ENCODE measurements at regions not wholly inside any gene's neighbourhood (a gene's known extent, or its start where the extent isn't known, plus 50 kb on each side); places are given as distances from the start of the nearest gene placed in this dataset.

GRCh38 chr17:77687921-77688320 is 270.6 kb upstream of the TNRC6C start:
- TF ChIP-seq CTCF (IDR thresholded peaks at IDR 0.05), result no peak
- intact Hi-C loops (cut with micrococcal nuclease), result no loop called here
- no peaks in the 10 kb centered on the region for H3K9me3 Mint-ChIP-seq
- ChIA-PET CTCF (no interaction called here), POLR2A (no interaction called here)
- peaks cover 16% of the 10 kb centered on the region for H3K4me1 Mint-ChIP-seq
- peaks cover 39% of the 10 kb centered on the region for H3K27me3 Mint-ChIP-seq
- no peaks in the 10 kb centered on the region for H3K36me3 Mint-ChIP-seq (ENCODE audit: low read depth)
- ATAC-seq (ENCODE audit: low read depth), result no peak
- DNase-seq, result no peak
- no peak overlapping the region for H3K27ac Mint-ChIP-seq
- H3K4me3 Mint-ChIP-seq, result no peak overlapping the region

GRCh38 chr17:77688369-77688768 is 270.1 kb upstream of the TNRC6C start:
- Mint-ChIP-seq H3K27me3 (peaks cover 42% of the 10 kb centered on the region), H3K36me3 (ENCODE audit: low read depth) (no peaks in the 10 kb centered on the region), H3K9me3 (no peaks in the 10 kb centered on the region), H3K27ac (no peak overlapping the region), H3K4me3 (no peak overlapping the region), H3K4me1 (peaks cover 16% of the 10 kb centered on the region)
- DNase-seq, result no peak
- CTCF ChIA-PET, result no interaction called here
- intact Hi-C loops (cut with micrococcal nuclease), result no loop called here
- POLR2A ChIA-PET, result no interaction called here
- ATAC-seq (ENCODE audit: low read depth), result no peak
- TF ChIP-seq CTCF (IDR thresholded peaks at IDR 0.05), result no peak

- peaks cover 16% of the 10 kb centered on the region for H3K4me1 Mint-ChIP-seq
- DNase-seq (no peak), ATAC-seq (ENCODE audit: low read depth) (no peak)
- no peak overlapping the region for H3K27ac Mint-ChIP-seq
- no peaks in the 10 kb centered on the region for H3K9me3 Mint-ChIP-seq
- CTCF ChIA-PET, result no interaction called here
- peaks cover 55% of the 10 kb centered on the region for H3K27me3 Mint-ChIP-seq
- no peak for TF ChIP-seq CTCF (IDR thresholded peaks at IDR 0.05)
- POLR2A ChIA-PET, result interaction anchor here (1.4 kb wide), 1 partner anchor 24 kb away, joined by 3 read pairs; no protein-coding TSS in a partner anchor
- H3K4me3 Mint-ChIP-seq, result peak overlapping the region; percentile 52
- intact Hi-C loops (cut with micrococcal nuclease), result no loop called here
- H3K36me3 Mint-ChIP-seq (ENCODE audit: low read depth), result no peaks in the 10 kb centered on the region
Observed at GRCh38 chr17:77690271-77691161, 268.0 kb upstream of the TNRC6C start.

- intact Hi-C loops (cut with micrococcal nuclease), result no loop called here
- DNase-seq, result no peak
- ChIA-PET CTCF (no interaction called here), POLR2A (interaction anchor here (1.4 kb wide), 1 partner anchor 25 kb away, joined by 3 read pairs; no protein-coding TSS in a partner anchor)
- Mint-ChIP-seq H3K9me3 (no peaks in the 10 kb centered on the region), H3K27ac (no peak overlapping the region), H3K4me1 (peaks cover 16% of the 10 kb centered on the region), H3K4me3 (no peak overlapping the region), H3K27me3 (peaks cover 53% of the 10 kb centered on the region), H3K36me3 (ENCODE audit: low read depth) (no peaks in the 10 kb centered on the region)
- ATAC-seq (ENCODE audit: low read depth), result peak; percentile 71
- TF ChIP-seq CTCF (IDR thresholded peaks at IDR 0.05), result no peak
Observed at GRCh38 chr17:77691216-77692085, 267.1 kb upstream of the TNRC6C start.

Measured in activated B cell treated with CpG ODN at 0.5 μM for 24 hours (primary cell).